LNCAP (cell line): ENCODE measurements at regions not wholly inside any gene's neighbourhood (a gene's known extent, or its start where the extent isn't known, plus 50 kb on each side); places are given as distances from the start of the nearest gene placed in this dataset.

Source experiments
- CTCF ChIP-seq: fragments of 450-650 bp; IDR thresholded peaks from 2 replicates; pipeline ENCODE4 v1.5.1; 2017; ENCODE audit warnings: mild to moderate bottlenecking

DNA sequence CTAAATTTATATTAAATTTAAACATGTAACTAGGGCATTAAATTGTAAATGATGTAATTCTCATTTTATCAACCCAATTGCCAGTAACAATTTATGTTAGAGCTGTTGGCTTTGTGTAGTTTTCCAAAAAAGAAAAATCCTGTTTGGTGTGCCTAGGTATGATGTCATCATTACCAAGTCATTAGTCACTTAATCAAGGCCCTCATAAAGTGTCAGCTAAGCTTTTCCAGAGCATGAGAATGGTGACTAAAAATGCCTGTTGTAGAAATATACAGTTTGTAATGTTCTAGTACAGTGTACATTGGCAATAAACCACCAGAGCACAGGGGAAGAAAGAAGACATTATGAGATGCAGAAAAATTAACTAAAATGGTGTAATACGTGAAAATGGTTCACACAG, 593.8 kb upstream of the ANKRD30A start:
- no peak for TF ChIP-seq CTCF

DNA sequence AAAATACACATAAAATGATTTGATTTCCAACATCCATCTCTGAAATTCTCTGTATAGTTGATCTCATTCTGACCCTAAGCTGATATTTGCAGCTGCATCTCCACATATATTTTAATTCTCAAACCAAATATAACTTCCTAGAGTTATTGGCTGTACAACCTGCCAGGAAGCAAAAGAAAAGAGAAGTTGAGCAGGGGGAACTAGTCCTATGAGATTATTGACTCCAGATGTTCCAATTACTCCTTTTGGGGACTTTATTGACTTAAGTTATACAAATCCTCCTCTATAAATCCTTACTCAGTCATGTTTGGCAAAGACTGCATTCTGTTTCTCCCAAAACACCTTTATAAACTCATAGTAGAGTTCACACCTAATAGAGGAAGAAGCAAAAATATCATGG, 599.4 kb upstream of the ANKRD30A start:
- no peak for TF ChIP-seq CTCF

GRCh38 chr10:36519909-36520308, 605.5 kb upstream of the ANKRD30A start:
- TF ChIP-seq CTCF, result no peak

GRCh38 chr10:36516281-36516680, 609.1 kb upstream of the ANKRD30A start:
- TF ChIP-seq CTCF, result no peak

- no peak for TF ChIP-seq CTCF
Measured at GRCh38 chr10:36515319-36515718, 610.1 kb upstream of the ANKRD30A start.

GRCh38 chr10:36507715-36508114, 617.7 kb upstream of the ANKRD30A start:
- no peak for TF ChIP-seq CTCF

- no peak for TF ChIP-seq CTCF
Measured at GRCh38 chr10:36506697-36507496, 618.5 kb upstream of the ANKRD30A start.

GRCh38 chr10:36506261-36506660, 619.1 kb upstream of the ANKRD30A start:
- TF ChIP-seq CTCF, result no peak
